ENCODE measurements at regions not wholly inside any gene's neighbourhood (a gene's known extent, or its start where the extent isn't known, plus 50 kb on each side); places are given as distances from the start of the nearest gene placed in this dataset.

DNA sequence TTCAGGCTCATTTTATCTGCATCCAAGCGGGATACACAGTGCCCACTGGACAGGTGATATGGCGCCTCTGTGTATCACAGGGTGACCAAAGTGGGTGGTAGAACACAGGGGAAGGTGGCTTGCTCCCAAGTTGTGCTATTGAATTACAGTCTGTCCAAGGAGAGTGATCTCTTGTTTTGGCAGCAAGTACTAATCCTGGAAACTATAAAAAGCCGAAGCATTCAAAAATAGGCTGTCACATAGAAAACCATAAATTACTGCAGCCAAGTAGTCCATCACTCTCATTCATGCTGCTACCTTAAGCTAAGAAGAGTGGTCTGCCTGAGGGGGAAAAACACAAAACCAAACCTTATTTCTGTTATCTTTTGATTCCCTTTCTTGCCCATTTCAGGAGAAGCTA is 237.1 kb upstream of the POU3F3 start:
- TF ChIP-seq EZH2phosphoT487 (IDR thresholded peaks at IDR 0.05; ENCODE audit: insufficient read depth, low read depth) (no peak), EZH2 (IDR thresholded peaks at IDR 0.05; ENCODE audit: insufficient read depth, poor library complexity, severe bottlenecking) (no peak)

Data from GM23248 (cell line).